ENCODE measurements at regions not wholly inside any gene's neighbourhood (a gene's known extent, or its start where the extent isn't known, plus 50 kb on each side); places are given as distances from the start of the nearest gene placed in this dataset.
A peak's percentile ranks its signal among the peaks of the same experiment; 100 is the strongest.

GRCh38 chr13:110027470-110028240 is 241.3 kb upstream of the IRS2 start:
- no peak overlapping the region for H3K4me3 Mint-ChIP-seq
- Histone ChIP-seq H2BK12ac (ENCODE audit: insufficient read length, low read depth, low read length) (no peak overlapping the region), H2BK5ac (ENCODE audit: insufficient read length, low read length) (no peak overlapping the region), H3K4ac (ENCODE audit: low read depth, low read length) (no peak overlapping the region), H4K91ac (ENCODE audit: insufficient read length, low read depth, low read length) (no peak overlapping the region), H3T11ph (ENCODE audit: low read length) (no peak overlapping the region), H3K4me1 (ENCODE audit: insufficient read depth, low read length) (no peaks in the 10 kb centered on the region), H4K20me1 (ENCODE audit: control insufficient read depth, insufficient read depth, insufficient read length) (no peaks in the 10 kb centered on the region), H3K18ac (ENCODE audit: insufficient read length, low read depth, low read length) (no peak overlapping the region), H3K27ac (ENCODE audit: insufficient read length, low read depth, low read length) (no peak overlapping the region), H3K9ac (ENCODE audit: extremely low read depth, insufficient read length, low read length) (no peak overlapping the region), H2BK20ac (ENCODE audit: low read depth, low read length, poor library complexity, severe bottlenecking) (no peak overlapping the region), H3K23ac (ENCODE audit: insufficient read length, low read depth, low read length) (no peak overlapping the region), H2AK5ac (ENCODE audit: insufficient read length, low read length) (no peak overlapping the region), H3K79me1 (ENCODE audit: insufficient read depth, low read depth, low read length, poor library complexity, severe bottlenecking) (no peaks in the 10 kb centered on the region), H3K4me2 (ENCODE audit: insufficient read depth, insufficient read length, low read length) (no peak overlapping the region), H2BK120ac (ENCODE audit: low read depth, low read length, poor library complexity, severe bottlenecking) (no peak overlapping the region), H3K27me3 (ENCODE audit: insufficient read depth, low read length) (no peaks in the 10 kb centered on the region), H3K56ac (ENCODE audit: insufficient read length, low read depth, low read length) (no peak overlapping the region), H3K9me3 (ENCODE audit: control insufficient read depth, low read depth, low read length) (no peaks in the 10 kb centered on the region), H3K23me2 (ENCODE audit: insufficient read length, low read depth, low read length, poor library complexity, severe bottlenecking) (no peaks in the 10 kb centered on the region), H2BK15ac (ENCODE audit: low read depth, low read length) (no peak overlapping the region), H2AFZ (ENCODE audit: low read length) (no peak overlapping the region), H4K5ac (ENCODE audit: insufficient read length, low read depth, low read length) (no peak overlapping the region), H4K8ac (replicated peaks; ENCODE audit: insufficient read length, low read depth, low read length) (no peak overlapping the region), H3K79me2 (ENCODE audit: insufficient read depth, low read length) (no peaks in the 10 kb centered on the region), H3K14ac (ENCODE audit: insufficient read depth, low read length) (no peak overlapping the region)
- peaks cover 12 to 13% of the 10 kb centered on the region in 2 experiments for H3K4me1 Mint-ChIP-seq
- peak overlapping the region in 1 of 3 experiments; percentile 47; a peak in 4 of 7 replicates for H3K27ac Mint-ChIP-seq
- no peak for DNase-seq
- WGBS (ENCODE audit: extremely low coverage, insufficient read length, low lambda C conversion rate): no CpG with 5 or more reads among the region's 8 CpGs
- H3K9me3 Mint-ChIP-seq: no peaks in the 10 kb centered on the region
- H3K27me3 Mint-ChIP-seq (ENCODE audit: low read depth): peaks cover 4% of the 10 kb centered on the region
- H3K36me3 Mint-ChIP-seq (ENCODE audit: insufficient read depth in 1 of 3, low read depth in 3 of 3): no peaks in the 10 kb centered on the region
- no peak for TF ChIP-seq CTCF (conservative IDR thresholded peaks at IDR 0.05)
